Activated naive CD8-positive, alpha-beta T cell treated with anti-CD3 and anti-CD28 coated beads, Interleukin-2, amount 50 U/mL, for 24 hours (primary cell): ENCODE measurements at regions not wholly inside any gene's neighbourhood (a gene's known extent, or its start where the extent isn't known, plus 50 kb on each side); places are given as distances from the start of the nearest gene placed in this dataset.
"Not testable (repeated sequence)": the region's sequence is repeated elsewhere in the genome, so short reads cannot be mapped to it uniquely, and the experiment has no call there.

ENCODE experiments used
- ATAC-seq: fragments of 150-1000 bp; cut with Tn5 transposase; one replicate; pipeline ENCODE4 v1.10.0; 2021
- DNase-seq: peaks from one replicate; pipeline ENCODE4 v3.0.0; 2021
- H3K27ac Mint-ChIP-seq: one replicate; pipeline ENCODE4 v1.8.0; 2021; ENCODE audit warnings: mild to moderate bottlenecking, mixed read lengths
- H3K27me3 Mint-ChIP-seq: one replicate; pipeline ENCODE4 v1.8.0; 2021; ENCODE audit warnings: mixed read lengths
- H3K36me3 Mint-ChIP-seq: one replicate; pipeline ENCODE4 v1.8.0; 2021; ENCODE audit warnings: low read depth, mixed read lengths
- H3K4me1 Mint-ChIP-seq: one replicate; pipeline ENCODE4 v1.8.0; 2021; ENCODE audit warnings: mixed read lengths
- H3K4me3 Mint-ChIP-seq: one replicate; pipeline ENCODE4 v1.8.0; 2021; ENCODE audit warnings: mild to moderate bottlenecking, moderate library complexity, mixed read lengths
- H3K9me3 Mint-ChIP-seq: one replicate; pipeline ENCODE4 v1.8.0; 2021; ENCODE audit warnings: mixed read lengths

DNA sequence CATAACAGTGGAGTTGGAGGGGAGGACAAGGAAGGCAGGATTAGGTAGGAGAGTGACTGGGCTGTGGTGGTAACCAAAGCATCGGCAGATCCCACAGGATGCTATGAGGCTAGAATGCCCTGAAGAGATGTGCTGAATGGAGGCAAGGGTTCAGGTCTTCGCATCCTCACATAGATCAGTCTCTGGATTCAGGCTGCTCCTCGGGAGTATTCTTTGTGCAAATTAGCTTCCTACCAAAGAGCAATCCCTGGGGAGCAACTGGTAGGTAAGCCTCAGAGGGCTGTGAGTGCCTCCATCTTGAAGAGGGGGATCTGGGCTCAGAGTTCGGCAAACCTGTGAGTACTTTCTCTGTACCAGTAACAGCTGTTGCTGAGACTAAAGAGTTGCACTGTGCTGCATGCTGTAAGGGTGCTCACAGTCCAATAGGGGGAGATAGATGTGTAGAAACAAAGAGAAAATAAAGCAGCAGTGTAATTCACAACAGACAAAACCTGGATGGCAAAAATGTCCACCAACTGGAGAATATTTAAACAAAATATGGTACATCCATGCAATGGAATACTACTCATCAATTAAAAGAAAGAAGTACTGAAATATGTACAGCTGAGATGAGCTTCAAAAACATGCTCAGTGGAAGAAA is 322.4 kb upstream of the DEPDC1 start:
- Mint-ChIP-seq H3K27ac (no peak overlapping the region), H3K9me3 (peaks cover 9% of the 10 kb centered on the region), H3K27me3 (no peaks in the 10 kb centered on the region), H3K4me1 (no peaks in the 10 kb centered on the region), H3K4me3 (no peak overlapping the region), H3K36me3 (no peaks in the 10 kb centered on the region)
- DNase-seq (no peak), ATAC-seq (no peak)

DNA sequence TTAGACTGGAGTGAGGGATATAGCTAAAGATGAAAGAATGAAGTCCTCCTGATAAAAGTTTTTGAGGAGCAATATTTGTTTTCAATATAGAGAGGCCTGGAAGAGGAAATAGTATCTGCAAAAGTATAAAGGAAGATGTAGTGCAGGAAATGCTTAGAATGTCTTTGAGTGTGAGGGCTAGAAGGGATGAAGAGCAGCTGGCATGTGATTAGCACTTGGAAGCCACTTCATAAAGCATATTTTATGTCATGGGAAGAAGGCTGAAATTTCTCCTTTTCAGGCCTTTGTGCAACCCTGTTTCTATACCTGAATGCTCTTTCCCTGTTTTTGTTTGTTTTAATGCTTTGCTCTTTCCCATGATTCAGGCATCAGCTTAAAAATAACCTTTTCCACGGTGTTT is 323.3 kb upstream of the DEPDC1 start:
- Mint-ChIP-seq H3K27ac (no peak overlapping the region), H3K36me3 (no peaks in the 10 kb centered on the region), H3K4me1 (no peaks in the 10 kb centered on the region), H3K27me3 (no peaks in the 10 kb centered on the region), H3K4me3 (no peak overlapping the region), H3K9me3 (peaks cover 9% of the 10 kb centered on the region)
- ATAC-seq (no peak), DNase-seq (no peak)

DNA sequence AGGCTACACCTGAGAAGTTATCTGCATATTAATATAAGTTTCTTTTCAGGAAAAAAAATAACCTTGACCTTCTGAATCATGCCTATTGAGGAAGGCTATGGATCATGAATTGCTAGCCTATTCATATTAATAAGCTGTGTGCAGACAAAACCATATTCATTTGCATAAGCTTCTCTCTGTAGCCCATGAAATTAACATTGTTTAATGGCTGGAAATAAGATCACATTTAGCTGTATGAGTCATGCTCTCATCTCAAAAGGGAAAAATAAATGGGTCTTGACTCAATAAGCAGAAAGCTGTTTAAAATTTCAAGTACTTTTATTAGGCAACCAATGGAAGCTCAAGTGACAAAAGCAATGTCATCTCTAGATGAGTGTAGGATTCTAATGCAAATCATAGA is 330.0 kb upstream of the DEPDC1 start:
- peaks cover 27% of the 10 kb centered on the region for H3K9me3 Mint-ChIP-seq
- no peak for ATAC-seq
- no peak overlapping the region for H3K27ac Mint-ChIP-seq
- H3K36me3 Mint-ChIP-seq = no peaks in the 10 kb centered on the region
- H3K4me1 Mint-ChIP-seq = no peaks in the 10 kb centered on the region
- no peak for DNase-seq
- no peaks in the 10 kb centered on the region for H3K27me3 Mint-ChIP-seq
- H3K4me3 Mint-ChIP-seq = no peak overlapping the region

DNA sequence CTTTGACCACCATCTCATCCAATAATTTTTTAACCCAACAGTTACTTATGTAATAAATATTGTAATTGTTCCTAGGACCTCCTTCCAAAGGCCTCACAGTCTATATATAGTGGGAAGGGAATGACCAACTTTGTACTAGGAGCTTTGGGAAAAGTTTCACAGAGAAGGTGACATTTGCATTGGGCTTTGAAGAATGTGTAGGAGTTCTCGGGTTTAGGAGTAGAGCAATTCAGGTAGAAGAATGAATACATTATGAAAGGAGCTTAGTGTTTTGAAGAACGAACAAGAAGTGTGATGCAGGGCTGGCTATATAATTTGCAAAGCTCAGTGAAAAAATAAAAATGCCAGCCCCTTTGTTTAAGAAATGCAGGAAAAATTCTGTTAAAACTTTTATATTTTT is 330.4 kb upstream of the DEPDC1 start:
- H3K27ac Mint-ChIP-seq = no peak overlapping the region
- H3K36me3 Mint-ChIP-seq = no peaks in the 10 kb centered on the region
- H3K9me3 Mint-ChIP-seq = peaks cover 27% of the 10 kb centered on the region
- no peaks in the 10 kb centered on the region for H3K27me3 Mint-ChIP-seq
- DNase-seq (no peak), ATAC-seq (no peak)
- H3K4me3 Mint-ChIP-seq = no peak overlapping the region
- H3K4me1 Mint-ChIP-seq = no peaks in the 10 kb centered on the region

DNA sequence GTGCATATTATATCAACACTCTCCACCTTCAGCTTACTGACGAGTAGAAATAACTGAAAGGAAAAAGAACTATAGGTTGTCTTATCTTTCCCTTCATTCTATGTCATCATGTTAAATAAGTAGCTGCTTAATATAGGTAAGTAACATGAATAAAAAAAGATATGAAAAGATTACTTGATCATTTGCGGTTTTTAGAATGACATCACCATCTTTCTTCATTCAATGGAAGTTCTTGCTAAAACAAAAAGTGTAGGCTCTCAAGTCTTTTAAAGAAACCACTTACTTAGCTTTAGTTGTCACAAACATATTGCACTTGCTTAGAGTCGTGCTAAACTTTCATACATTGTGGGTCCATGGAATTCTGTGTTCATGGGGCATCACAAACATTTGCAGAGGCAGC is 331.1 kb upstream of the DEPDC1 start:
- no peak overlapping the region for H3K4me3 Mint-ChIP-seq
- peaks cover 24% of the 10 kb centered on the region for H3K9me3 Mint-ChIP-seq
- H3K27me3 Mint-ChIP-seq = no peaks in the 10 kb centered on the region
- H3K4me1 Mint-ChIP-seq = no peaks in the 10 kb centered on the region
- no peak for ATAC-seq
- no peaks in the 10 kb centered on the region for H3K36me3 Mint-ChIP-seq
- no peak for DNase-seq
- no peak overlapping the region for H3K27ac Mint-ChIP-seq

DNA sequence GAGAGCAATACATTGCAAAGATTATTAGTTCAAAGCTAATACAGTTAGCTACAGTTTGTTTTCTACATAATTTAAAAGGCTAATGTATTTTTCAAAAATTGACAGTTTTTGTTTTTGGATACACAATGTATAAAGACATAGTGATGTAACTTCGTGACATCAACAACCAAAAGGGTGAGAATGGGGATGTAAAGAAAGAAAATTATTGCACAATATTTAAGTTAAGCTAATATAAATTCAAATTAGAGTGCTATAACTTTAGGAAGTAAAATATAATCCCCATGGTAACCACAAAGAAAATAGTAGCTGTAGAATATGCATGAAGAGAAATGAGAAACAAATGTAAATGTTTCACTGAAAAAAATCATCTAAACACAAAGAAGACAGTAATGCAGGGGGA is 334.4 kb upstream of the DEPDC1 start:
- ATAC-seq (no peak), DNase-seq (no peak)
- H3K36me3 Mint-ChIP-seq = no peaks in the 10 kb centered on the region
- H3K27ac Mint-ChIP-seq = no peak overlapping the region
- H3K27me3 Mint-ChIP-seq = no peaks in the 10 kb centered on the region
- H3K4me1 Mint-ChIP-seq = no peaks in the 10 kb centered on the region
- H3K9me3 Mint-ChIP-seq = peaks cover 20% of the 10 kb centered on the region
- no peak overlapping the region for H3K4me3 Mint-ChIP-seq

DNA sequence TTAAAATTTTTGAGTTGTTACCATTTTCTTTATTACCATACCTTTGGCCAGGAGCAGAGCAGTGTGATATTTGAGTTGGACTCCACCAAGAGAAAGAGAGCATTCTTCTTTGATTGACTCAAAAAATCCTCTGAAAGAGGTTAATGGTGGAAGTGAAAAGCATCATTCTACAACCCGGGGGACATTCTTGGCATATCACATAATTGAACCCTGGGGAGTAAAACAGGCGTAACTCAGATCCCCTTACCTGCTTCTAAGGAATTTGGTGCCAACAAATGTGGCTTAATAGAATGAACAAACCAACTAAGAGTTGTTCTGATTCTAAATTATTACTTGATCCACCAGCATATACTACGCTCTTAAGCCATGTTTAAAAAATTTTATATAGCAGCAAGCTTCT is 351.1 kb upstream of the DEPDC1 start:
- DNase-seq (no peak), ATAC-seq (no peak)
- no peak overlapping the region for H3K27ac Mint-ChIP-seq
- H3K4me3 Mint-ChIP-seq = no peak overlapping the region
- H3K36me3 Mint-ChIP-seq = no peaks in the 10 kb centered on the region
- peaks cover 11% of the 10 kb centered on the region for H3K9me3 Mint-ChIP-seq
- no peaks in the 10 kb centered on the region for H3K27me3 Mint-ChIP-seq
- no peaks in the 10 kb centered on the region for H3K4me1 Mint-ChIP-seq

DNA sequence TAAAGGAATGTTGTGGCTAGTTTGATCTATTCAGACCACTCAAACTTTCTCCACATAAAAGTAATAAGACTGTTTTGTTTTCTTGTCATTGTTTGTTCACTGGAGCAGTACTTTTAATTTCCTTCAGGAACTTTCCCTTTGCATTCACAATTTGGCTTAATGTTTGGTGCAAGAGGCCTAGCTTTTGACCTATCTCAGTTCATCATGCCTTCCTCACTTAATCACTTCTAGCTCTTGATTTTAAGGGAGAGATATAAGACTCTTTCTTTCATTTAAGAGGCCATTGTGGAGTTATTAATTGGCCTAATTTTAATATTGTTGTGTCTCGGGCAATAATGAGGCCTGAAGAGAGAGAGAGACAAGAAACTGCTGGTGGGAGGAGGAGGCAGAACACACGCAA is 371.7 kb upstream of the DEPDC1 start:
- no peak overlapping the region for H3K4me3 Mint-ChIP-seq
- peaks cover 25% of the 10 kb centered on the region for H3K9me3 Mint-ChIP-seq
- no peak overlapping the region for H3K27ac Mint-ChIP-seq
- no peaks in the 10 kb centered on the region for H3K27me3 Mint-ChIP-seq
- no peaks in the 10 kb centered on the region for H3K4me1 Mint-ChIP-seq
- no peaks in the 10 kb centered on the region for H3K36me3 Mint-ChIP-seq
- DNase-seq = no peak
- no peak for ATAC-seq

DNA sequence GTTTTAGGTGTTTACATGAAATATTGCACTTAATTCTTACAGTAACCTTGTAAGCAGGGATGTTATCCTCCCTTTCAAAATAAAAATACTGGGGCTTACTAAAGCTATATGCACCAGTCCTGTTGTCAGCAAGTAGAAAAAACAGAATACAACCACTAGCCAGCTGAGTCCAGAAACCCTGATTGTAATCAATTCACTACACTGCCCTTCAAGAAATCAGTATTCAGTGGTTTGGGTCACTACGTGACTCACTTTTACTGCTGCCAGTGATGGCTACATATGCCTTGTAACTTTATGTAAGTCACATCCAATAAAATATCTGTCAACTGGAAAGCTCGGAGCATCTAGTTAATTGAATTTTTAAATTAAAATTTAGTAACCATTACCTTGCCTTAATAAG is 376.3 kb upstream of the DEPDC1 start:
- no peaks in the 10 kb centered on the region for H3K27me3 Mint-ChIP-seq
- no peaks in the 10 kb centered on the region for H3K4me1 Mint-ChIP-seq
- DNase-seq = no peak
- peaks cover 20% of the 10 kb centered on the region for H3K9me3 Mint-ChIP-seq
- no peak overlapping the region for H3K27ac Mint-ChIP-seq
- no peaks in the 10 kb centered on the region for H3K36me3 Mint-ChIP-seq
- no peak overlapping the region for H3K4me3 Mint-ChIP-seq
- no peak for ATAC-seq

DNA sequence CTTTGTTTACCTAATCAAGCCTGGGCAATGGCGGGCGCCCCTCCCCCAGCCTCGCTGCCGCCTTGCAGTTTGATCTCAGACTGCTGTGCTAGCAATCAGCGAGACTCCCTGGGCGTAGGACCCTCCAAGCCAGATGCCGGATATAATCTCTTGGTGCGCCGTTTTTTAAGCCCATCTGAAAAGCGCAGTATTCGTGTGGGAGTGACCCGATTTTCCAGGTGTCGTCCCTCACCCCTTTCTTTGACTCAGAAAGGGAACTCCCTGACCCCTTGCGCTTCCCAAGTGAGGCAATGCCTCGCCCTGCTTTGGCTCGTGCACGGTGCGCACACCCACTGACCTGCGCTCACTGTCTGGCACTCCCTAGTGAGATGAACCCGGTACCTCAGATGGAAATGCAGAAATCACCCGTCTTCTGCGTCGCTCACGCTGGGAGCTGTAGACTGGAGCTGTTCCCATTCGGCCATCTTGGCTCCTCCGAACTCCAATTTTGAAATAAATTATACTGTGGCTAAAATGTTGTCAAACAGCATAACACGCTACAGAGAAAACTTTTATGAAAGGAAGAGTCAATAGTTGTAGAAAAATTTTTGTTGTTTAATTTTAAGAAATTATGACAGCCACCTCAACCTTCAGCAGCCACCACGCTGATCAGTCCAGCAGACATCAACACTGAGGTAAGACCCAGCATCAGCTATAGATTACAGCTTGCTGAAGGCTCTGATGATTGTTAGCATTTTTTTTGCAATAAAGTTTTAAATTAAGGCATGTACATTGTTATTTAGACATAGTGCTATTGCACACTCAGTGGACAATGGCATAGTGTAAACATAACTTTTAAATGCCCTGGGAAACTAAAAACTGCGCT is 384.7 kb upstream of the DEPDC1 start:
- H3K27me3 Mint-ChIP-seq, H3K36me3 Mint-ChIP-seq, H3K4me1 Mint-ChIP-seq, H3K9me3 Mint-ChIP-seq, DNase-seq, H3K4me3 Mint-ChIP-seq, H3K27ac Mint-ChIP-seq, ATAC-seq: not testable (repeated sequence)

DNA sequence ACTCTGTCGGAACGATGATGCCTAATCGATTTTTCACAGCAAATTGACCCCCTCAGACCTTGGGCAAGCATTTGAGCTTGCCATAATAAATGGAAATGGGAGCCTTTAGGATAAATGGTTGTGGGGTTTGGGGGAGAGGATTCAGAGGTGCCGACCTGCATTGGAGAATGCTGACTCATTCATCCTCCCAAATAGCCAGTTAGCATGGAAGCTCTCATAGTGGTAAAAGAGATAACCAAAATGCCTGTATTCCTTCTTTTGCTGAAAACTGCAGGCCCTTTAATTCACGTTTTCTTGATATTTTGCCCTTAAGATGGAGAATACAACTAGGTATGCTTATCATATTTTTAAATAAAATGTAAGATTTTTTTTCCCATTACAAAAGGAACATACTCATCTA is 392.6 kb upstream of the DEPDC1 start:
- Mint-ChIP-seq H3K27ac (no peak overlapping the region), H3K4me1 (no peaks in the 10 kb centered on the region), H3K27me3 (no peaks in the 10 kb centered on the region), H3K9me3 (no peaks in the 10 kb centered on the region), H3K4me3 (no peak overlapping the region), H3K36me3 (no peaks in the 10 kb centered on the region)
- no peak for ATAC-seq
- no peak for DNase-seq

DNA sequence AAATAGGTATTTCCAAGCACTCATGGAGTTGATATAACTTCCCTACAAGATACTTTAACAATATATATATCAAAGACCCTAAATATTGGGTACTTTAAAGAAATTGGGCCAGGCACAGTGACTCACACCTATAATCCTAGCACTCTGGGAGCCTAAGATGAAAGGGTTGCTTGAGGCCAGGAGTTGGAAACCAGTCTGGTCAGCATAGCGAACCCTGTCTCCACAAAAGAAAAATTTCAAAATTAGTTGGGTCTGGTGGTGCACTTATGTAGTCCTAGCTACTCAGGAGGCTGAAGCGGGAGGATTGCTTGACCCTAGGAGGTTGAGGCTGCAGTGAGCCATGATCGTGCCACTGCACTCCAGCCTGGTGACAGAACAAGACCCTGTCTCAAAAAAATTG is 393.9 kb upstream of the DEPDC1 start:
- no peak overlapping the region for H3K4me3 Mint-ChIP-seq
- no peaks in the 10 kb centered on the region for H3K9me3 Mint-ChIP-seq
- H3K36me3 Mint-ChIP-seq = no peaks in the 10 kb centered on the region
- H3K27ac Mint-ChIP-seq = no peak overlapping the region
- H3K27me3 Mint-ChIP-seq = no peaks in the 10 kb centered on the region
- DNase-seq = no peak
- ATAC-seq = no peak
- H3K4me1 Mint-ChIP-seq = no peaks in the 10 kb centered on the region

DNA sequence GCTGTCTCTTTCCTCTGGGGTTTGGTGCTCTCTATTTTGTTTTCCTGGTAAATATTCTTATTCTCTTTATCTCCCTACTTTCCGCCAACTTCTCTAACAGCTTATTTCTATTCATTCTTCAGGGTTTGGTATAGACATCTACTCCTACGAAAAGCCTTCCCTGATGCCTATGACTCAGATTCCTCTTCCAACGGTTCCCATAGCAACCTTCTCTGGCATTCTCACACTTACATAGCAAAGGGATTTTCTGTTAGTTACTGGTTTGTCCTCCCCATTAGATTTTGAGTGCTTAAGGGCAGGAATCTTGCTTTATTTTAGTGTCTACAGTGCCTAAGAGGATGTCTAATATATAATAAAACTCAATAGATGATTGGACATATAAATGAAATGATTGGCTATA is 407.6 kb upstream of the DEPDC1 start:
- Mint-ChIP-seq H3K36me3 (no peaks in the 10 kb centered on the region), H3K9me3 (peaks cover 7% of the 10 kb centered on the region), H3K4me1 (no peaks in the 10 kb centered on the region), H3K27ac (no peak overlapping the region), H3K4me3 (no peak overlapping the region), H3K27me3 (no peaks in the 10 kb centered on the region)
- DNase-seq (no peak), ATAC-seq (no peak)

DNA sequence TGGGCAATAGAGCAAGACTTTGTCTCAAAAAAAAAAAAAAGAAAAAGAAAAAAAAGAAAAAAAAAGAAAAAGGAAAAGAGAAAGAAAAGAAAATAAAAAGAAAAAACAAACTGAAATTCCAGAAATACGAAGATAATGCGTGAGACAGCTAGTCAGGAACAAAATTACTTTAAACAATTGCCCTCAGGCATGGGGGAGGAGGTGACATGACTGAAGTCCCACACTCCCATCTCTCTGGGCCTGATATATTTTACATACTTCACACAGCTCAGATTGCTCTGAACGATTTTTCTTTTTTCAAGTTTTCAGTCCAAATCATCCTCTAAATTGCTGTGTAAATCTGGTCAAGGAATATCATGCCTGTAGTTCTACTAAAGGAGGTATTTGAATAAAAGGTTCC is 409.5 kb upstream of the DEPDC1 start:
- no peak overlapping the region for H3K27ac Mint-ChIP-seq
- H3K4me3 Mint-ChIP-seq = no peak overlapping the region
- no peaks in the 10 kb centered on the region for H3K27me3 Mint-ChIP-seq
- no peak for DNase-seq
- ATAC-seq = no peak
- H3K9me3 Mint-ChIP-seq = peaks cover 7% of the 10 kb centered on the region
- H3K36me3 Mint-ChIP-seq = no peaks in the 10 kb centered on the region
- no peaks in the 10 kb centered on the region for H3K4me1 Mint-ChIP-seq

DNA sequence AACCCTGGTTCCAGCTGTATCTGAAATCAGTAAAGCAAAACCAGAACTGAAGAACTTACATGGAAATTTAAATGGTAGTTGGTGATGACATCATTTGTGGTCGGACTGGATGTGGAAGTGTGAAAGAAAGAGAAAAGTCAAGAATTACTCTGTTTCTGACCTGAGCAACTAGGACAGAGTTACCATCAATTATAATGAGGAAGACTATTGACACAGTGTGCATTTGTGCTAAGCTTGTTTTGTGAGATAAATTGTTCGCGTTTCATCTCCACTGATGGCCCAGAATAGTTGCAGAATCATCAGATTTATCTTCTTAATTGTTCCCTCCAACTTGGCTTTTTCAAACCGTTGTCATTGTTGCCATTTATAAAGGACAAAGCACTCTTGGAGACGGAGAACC is 410.6 kb upstream of the DEPDC1 start:
- Mint-ChIP-seq H3K27ac (no peak overlapping the region), H3K27me3 (no peaks in the 10 kb centered on the region), H3K36me3 (no peaks in the 10 kb centered on the region), H3K4me3 (no peak overlapping the region), H3K4me1 (no peaks in the 10 kb centered on the region), H3K9me3 (peaks cover 7% of the 10 kb centered on the region)
- ATAC-seq (no peak), DNase-seq (no peak)
